Lower leg skin (tissue), 3 donors: ENCODE measurements at regions not wholly inside any gene's neighbourhood (a gene's known extent, or its start where the extent isn't known, plus 50 kb on each side); places are given as distances from the start of the nearest gene placed in this dataset.

ENCODE experiments used
- POLR2A ChIP-seq, 2 donors: fragments of 450-650 bp; IDR thresholded peaks; one replicate each; pipeline ENCODE4 v1.6.1; 2016 to 2017; ENCODE audit warnings: antibody characterized with exemption in 2 of 2, mild to moderate bottlenecking in 1 of 2, moderate library complexity in 1 of 2
- TF ChIP-seq, protein P1 (sequence below), 3 donors: fragments of 450-650 bp; IDR thresholded peaks; one replicate each; pipeline ENCODE4 v1.5.1; 2016; ENCODE audit warnings: antibody characterized with exemption in 3 of 3, mild to moderate bottlenecking in 3 of 3, moderate library complexity in 2 of 3

DNA sequence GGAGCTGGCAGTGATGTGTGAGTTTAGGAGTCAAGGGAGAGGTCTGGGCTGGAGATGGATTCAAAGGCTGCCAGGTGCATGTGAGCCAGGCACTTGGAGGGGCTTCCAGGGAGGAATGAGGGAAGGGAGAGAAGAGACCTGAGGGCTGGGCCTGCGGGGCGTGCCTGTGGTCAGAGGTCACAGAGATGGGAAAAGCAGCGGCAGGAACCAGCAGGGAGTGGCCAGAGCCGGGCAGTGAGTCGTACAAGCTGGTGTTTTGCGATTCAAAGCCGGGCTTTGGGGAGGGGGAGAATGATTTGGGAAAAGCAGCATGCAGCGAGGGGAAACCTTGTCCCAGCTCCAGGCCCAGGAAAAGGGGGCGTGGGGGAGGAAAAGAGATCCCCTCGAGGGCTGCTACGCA, 96.9 kb upstream of the RTL6 start:
- TF ChIP-seq POLR2A (IDR thresholded peaks at IDR 0.05), result no peak
- TF ChIP-seq, protein P1, sequence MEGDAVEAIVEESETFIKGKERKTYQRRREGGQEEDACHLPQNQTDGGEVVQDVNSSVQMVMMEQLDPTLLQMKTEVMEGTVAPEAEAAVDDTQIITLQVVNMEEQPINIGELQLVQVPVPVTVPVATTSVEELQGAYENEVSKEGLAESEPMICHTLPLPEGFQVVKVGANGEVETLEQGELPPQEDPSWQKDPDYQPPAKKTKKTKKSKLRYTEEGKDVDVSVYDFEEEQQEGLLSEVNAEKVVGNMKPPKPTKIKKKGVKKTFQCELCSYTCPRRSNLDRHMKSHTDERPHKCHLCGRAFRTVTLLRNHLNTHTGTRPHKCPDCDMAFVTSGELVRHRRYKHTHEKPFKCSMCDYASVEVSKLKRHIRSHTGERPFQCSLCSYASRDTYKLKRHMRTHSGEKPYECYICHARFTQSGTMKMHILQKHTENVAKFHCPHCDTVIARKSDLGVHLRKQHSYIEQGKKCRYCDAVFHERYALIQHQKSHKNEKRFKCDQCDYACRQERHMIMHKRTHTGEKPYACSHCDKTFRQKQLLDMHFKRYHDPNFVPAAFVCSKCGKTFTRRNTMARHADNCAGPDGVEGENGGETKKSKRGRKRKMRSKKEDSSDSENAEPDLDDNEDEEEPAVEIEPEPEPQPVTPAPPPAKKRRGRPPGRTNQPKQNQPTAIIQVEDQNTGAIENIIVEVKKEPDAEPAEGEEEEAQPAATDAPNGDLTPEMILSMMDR (IDR thresholded peaks at IDR 0.05), result no peak
